ENCODE measurements at regions not wholly inside any gene's neighbourhood (a gene's known extent, or its start where the extent isn't known, plus 50 kb on each side); places are given as distances from the start of the nearest gene placed in this dataset.

- H3K4me1 ChIP-seq (ENCODE audit: control insufficient read depth in 2 of 2, insufficient read depth in 2 of 2, low read length in 2 of 2) = no peaks in the 10 kb centered on the region
- no peak overlapping the region for H3K4me3 ChIP-seq (ENCODE audit: low read length in 2 of 2)
- H3K27ac ChIP-seq (ENCODE audit: low read depth in 2 of 2, low read length in 2 of 2) = no peak overlapping the region
- no peaks in the 10 kb centered on the region for H3K9me3 ChIP-seq (ENCODE audit: control insufficient read depth in 2 of 2, low read length in 2 of 2)
- no peak overlapping the region for H3K9ac ChIP-seq (ENCODE audit: low read depth in 1 of 2, low read length in 2 of 2)
- H3K36me3 ChIP-seq (ENCODE audit: control insufficient read depth in 2 of 2, insufficient read depth in 2 of 2, low read length in 2 of 2) = no peaks in the 10 kb centered on the region
- no peaks in the 10 kb centered on the region for H3K27me3 ChIP-seq (ENCODE audit: control insufficient read depth in 2 of 2, insufficient read depth in 2 of 2, low read length in 2 of 2)
These were observed 287.6 kb upstream of the ZNF521 start for GRCh38 chr18:25639596-25639995.

DNA sequence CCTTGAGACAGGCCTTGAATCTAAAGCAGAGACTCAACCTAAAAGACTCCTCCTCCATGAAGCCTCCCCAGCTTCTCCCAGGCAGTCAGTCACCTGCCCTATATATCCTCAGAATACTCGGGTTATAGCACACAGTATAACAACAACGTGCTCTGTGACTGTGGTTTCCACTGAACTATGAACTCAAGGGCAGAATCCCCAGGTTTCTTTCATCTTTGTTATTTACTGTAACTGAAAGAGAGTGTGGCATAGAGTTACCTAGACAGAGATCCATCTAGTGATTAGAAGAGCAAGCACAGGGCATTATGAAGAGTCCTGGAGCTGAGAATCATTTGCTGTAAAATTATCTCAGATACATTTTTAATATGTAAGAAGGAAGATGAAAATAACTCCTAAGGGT, 281.6 kb upstream of the ZNF521 start:
- H3K4me1 ChIP-seq (ENCODE audit: control insufficient read depth in 2 of 2, insufficient read depth in 2 of 2, low read length in 2 of 2) = no peaks in the 10 kb centered on the region
- H3K27ac ChIP-seq (ENCODE audit: low read depth in 2 of 2, low read length in 2 of 2) = no peak overlapping the region
- H3K9ac ChIP-seq (ENCODE audit: low read depth in 1 of 2, low read length in 2 of 2) = no peak overlapping the region
- no peak overlapping the region for H3K4me3 ChIP-seq (ENCODE audit: low read length in 2 of 2)
- no peaks in the 10 kb centered on the region for H3K27me3 ChIP-seq (ENCODE audit: control insufficient read depth in 2 of 2, insufficient read depth in 2 of 2, low read length in 2 of 2)
- H3K9me3 ChIP-seq (ENCODE audit: control insufficient read depth in 2 of 2, low read length in 2 of 2) = no peaks in the 10 kb centered on the region
- H3K36me3 ChIP-seq (ENCODE audit: control insufficient read depth in 2 of 2, insufficient read depth in 2 of 2, low read length in 2 of 2) = no peaks in the 10 kb centered on the region

DNA sequence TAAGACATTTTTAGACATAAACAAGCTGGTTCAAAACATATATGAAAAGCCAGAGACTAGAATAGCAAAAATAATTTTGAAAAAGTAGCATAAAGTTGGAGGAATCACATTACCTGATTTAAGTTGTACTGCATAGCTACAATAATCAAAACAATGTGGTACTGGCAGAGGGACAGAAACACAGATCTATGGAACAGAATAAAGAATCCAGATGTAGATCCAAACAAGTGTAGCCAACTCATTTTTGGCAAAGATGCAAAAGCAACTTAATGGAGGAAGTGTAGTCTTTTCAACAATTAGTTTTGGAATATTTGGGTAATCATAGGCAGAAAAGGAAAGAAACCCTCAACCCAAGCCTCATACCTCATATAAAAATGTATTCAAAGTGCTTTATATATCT, 278.7 kb upstream of the ZNF521 start:
- Histone ChIP-seq H3K27ac (ENCODE audit: low read depth in 2 of 2, low read length in 2 of 2) (no peak overlapping the region), H3K9ac (ENCODE audit: low read depth in 1 of 2, low read length in 2 of 2) (no peak overlapping the region), H3K9me3 (ENCODE audit: control insufficient read depth in 2 of 2, low read length in 2 of 2) (peaks cover 0 to 4% of the 10 kb centered on the region in 2 donors), H3K4me3 (ENCODE audit: low read length in 2 of 2) (no peak overlapping the region), H3K4me1 (ENCODE audit: control insufficient read depth in 2 of 2, insufficient read depth in 2 of 2, low read length in 2 of 2) (no peaks in the 10 kb centered on the region), H3K27me3 (ENCODE audit: control insufficient read depth in 2 of 2, insufficient read depth in 2 of 2, low read length in 2 of 2) (no peaks in the 10 kb centered on the region), H3K36me3 (ENCODE audit: control insufficient read depth in 2 of 2, insufficient read depth in 2 of 2, low read length in 2 of 2) (no peaks in the 10 kb centered on the region)

- Histone ChIP-seq H3K27me3 (ENCODE audit: control insufficient read depth in 2 of 2, insufficient read depth in 2 of 2, low read length in 2 of 2) (no peaks in the 10 kb centered on the region), H3K9me3 (ENCODE audit: control insufficient read depth in 2 of 2, low read length in 2 of 2) (no peaks in the 10 kb centered on the region), H3K9ac (ENCODE audit: low read depth in 1 of 2, low read length in 2 of 2) (no peak overlapping the region), H3K4me1 (ENCODE audit: control insufficient read depth in 2 of 2, insufficient read depth in 2 of 2, low read length in 2 of 2) (no peaks in the 10 kb centered on the region), H3K36me3 (ENCODE audit: control insufficient read depth in 2 of 2, insufficient read depth in 2 of 2, low read length in 2 of 2) (no peaks in the 10 kb centered on the region), H3K4me3 (ENCODE audit: low read length in 2 of 2) (no peak overlapping the region), H3K27ac (ENCODE audit: low read depth in 2 of 2, low read length in 2 of 2) (no peak overlapping the region)
These were observed 269.7 kb upstream of the ZNF521 start for GRCh38 chr18:25621682-25622081.

DNA sequence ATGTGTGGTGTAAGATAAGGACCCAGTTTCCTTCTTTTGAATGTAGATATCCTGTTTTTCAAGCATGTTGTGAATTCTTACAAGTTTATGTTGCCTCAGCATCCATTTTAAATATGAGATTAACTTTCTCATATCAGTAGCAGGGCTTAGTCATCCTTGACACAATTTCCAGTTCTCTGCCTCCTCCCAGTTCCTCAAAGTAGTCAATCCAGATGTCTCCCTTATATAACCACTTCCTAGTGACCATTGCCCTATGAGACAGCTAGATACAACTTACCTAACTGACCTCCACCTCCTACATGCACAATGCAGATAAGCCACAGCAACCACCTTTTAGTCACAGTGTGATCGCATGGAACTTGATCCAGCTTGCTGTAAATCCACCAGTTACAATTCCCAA, 269.2 kb upstream of the ZNF521 start:
- Histone ChIP-seq H3K27ac (ENCODE audit: low read depth in 2 of 2, low read length in 2 of 2) (no peak overlapping the region), H3K9ac (ENCODE audit: low read depth in 1 of 2, low read length in 2 of 2) (no peak overlapping the region), H3K9me3 (ENCODE audit: control insufficient read depth in 2 of 2, low read length in 2 of 2) (no peaks in the 10 kb centered on the region), H3K36me3 (ENCODE audit: control insufficient read depth in 2 of 2, insufficient read depth in 2 of 2, low read length in 2 of 2) (no peaks in the 10 kb centered on the region), H3K4me1 (ENCODE audit: control insufficient read depth in 2 of 2, insufficient read depth in 2 of 2, low read length in 2 of 2) (no peaks in the 10 kb centered on the region), H3K4me3 (ENCODE audit: low read length in 2 of 2) (no peak overlapping the region), H3K27me3 (ENCODE audit: control insufficient read depth in 2 of 2, insufficient read depth in 2 of 2, low read length in 2 of 2) (no peaks in the 10 kb centered on the region)

- no peaks in the 10 kb centered on the region for H3K36me3 ChIP-seq (ENCODE audit: control insufficient read depth in 2 of 2, insufficient read depth in 2 of 2, low read length in 2 of 2)
- H3K27me3 ChIP-seq (ENCODE audit: control insufficient read depth in 2 of 2, insufficient read depth in 2 of 2, low read length in 2 of 2) = no peaks in the 10 kb centered on the region
- H3K9ac ChIP-seq (ENCODE audit: low read depth in 1 of 2, low read length in 2 of 2) = no peak overlapping the region
- H3K27ac ChIP-seq (ENCODE audit: low read depth in 2 of 2, low read length in 2 of 2) = no peak overlapping the region
- no peak overlapping the region for H3K4me3 ChIP-seq (ENCODE audit: low read length in 2 of 2)
- H3K4me1 ChIP-seq (ENCODE audit: control insufficient read depth in 2 of 2, insufficient read depth in 2 of 2, low read length in 2 of 2) = no peaks in the 10 kb centered on the region
- H3K9me3 ChIP-seq (ENCODE audit: control insufficient read depth in 2 of 2, low read length in 2 of 2) = no peaks in the 10 kb centered on the region
These were observed 262.2 kb upstream of the ZNF521 start for GRCh38 chr18:25614168-25614567.

GRCh38 chr18:25612466-25612865, 260.5 kb upstream of the ZNF521 start:
- H3K27me3 ChIP-seq (ENCODE audit: control insufficient read depth in 2 of 2, insufficient read depth in 2 of 2, low read length in 2 of 2) = no peaks in the 10 kb centered on the region
- no peak overlapping the region for H3K4me3 ChIP-seq (ENCODE audit: low read length in 2 of 2)
- no peak overlapping the region for H3K27ac ChIP-seq (ENCODE audit: low read depth in 2 of 2, low read length in 2 of 2)
- no peaks in the 10 kb centered on the region for H3K9me3 ChIP-seq (ENCODE audit: control insufficient read depth in 2 of 2, low read length in 2 of 2)
- H3K4me1 ChIP-seq (ENCODE audit: control insufficient read depth in 2 of 2, insufficient read depth in 2 of 2, low read length in 2 of 2) = no peaks in the 10 kb centered on the region
- no peaks in the 10 kb centered on the region for H3K36me3 ChIP-seq (ENCODE audit: control insufficient read depth in 2 of 2, insufficient read depth in 2 of 2, low read length in 2 of 2)
- H3K9ac ChIP-seq (ENCODE audit: low read depth in 1 of 2, low read length in 2 of 2) = no peak overlapping the region

DNA sequence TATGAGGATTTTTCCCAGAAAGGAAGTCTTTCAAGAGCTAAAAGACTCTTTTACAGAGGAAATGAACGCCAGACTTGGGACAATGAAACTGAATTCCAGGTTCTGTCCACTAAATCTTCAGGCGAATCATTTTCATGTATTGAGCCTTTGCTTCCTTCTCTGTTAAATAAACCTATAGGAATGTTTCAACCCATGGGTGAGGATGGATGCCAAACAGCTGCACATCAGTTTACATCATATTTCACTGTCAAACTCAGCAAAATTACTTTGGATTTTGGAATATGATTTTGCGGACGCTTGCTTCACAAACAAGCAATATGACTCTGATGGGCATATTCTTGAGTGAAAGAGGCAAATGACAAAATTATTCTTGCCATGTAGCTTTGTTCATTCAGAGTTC, 256.1 kb upstream of the ZNF521 start:
- H3K36me3 ChIP-seq (ENCODE audit: control insufficient read depth in 2 of 2, insufficient read depth in 2 of 2, low read length in 2 of 2) = no peaks in the 10 kb centered on the region
- H3K27ac ChIP-seq (ENCODE audit: low read depth in 2 of 2, low read length in 2 of 2) = no peak overlapping the region
- no peaks in the 10 kb centered on the region for H3K9me3 ChIP-seq (ENCODE audit: control insufficient read depth in 2 of 2, low read length in 2 of 2)
- H3K4me1 ChIP-seq (ENCODE audit: control insufficient read depth in 2 of 2, insufficient read depth in 2 of 2, low read length in 2 of 2) = no peaks in the 10 kb centered on the region
- H3K4me3 ChIP-seq (ENCODE audit: low read length in 2 of 2) = no peak overlapping the region
- no peak overlapping the region for H3K9ac ChIP-seq (ENCODE audit: low read depth in 1 of 2, low read length in 2 of 2)
- H3K27me3 ChIP-seq (ENCODE audit: control insufficient read depth in 2 of 2, insufficient read depth in 2 of 2, low read length in 2 of 2) = no peaks in the 10 kb centered on the region

DNA sequence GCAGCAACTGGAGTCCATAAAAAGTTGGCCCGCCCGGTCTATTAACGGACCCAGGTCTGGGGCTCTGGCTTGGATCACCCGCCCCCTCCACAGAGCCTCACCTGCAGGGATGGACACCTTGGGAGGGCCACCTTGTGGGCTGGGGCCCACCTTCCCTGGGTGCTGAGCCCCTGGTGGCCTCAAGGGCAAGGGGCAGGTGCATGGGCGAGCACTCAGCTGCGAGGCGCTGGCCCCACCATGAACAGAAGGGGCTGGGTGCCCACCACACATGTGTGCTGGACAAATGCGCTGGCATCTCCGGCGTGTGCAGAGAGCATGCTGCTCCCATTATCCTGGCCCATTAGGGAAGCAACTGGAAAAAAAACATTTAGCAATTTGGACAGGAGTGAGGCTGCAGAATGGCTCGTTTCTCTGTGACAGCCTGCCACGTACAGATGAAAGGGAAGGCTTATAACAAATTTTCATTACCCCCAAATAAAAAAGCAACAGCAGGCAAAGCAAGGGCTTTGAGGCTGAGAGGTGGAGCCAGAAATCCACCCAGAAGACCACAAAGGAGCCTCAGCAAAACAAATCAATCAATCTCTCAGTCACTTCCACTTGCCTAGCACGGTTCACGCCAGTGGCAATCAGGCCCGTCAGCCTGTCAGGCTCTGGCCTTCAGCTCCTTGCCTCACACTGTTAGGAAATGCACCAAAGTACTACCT, 253.1 kb upstream of the ZNF521 start:
- H3K27me3 ChIP-seq (ENCODE audit: control insufficient read depth in 2 of 2, insufficient read depth in 2 of 2, low read length in 2 of 2) = no peaks in the 10 kb centered on the region
- no peaks in the 10 kb centered on the region for H3K4me1 ChIP-seq (ENCODE audit: control insufficient read depth in 2 of 2, insufficient read depth in 2 of 2, low read length in 2 of 2)
- no peaks in the 10 kb centered on the region for H3K36me3 ChIP-seq (ENCODE audit: control insufficient read depth in 2 of 2, insufficient read depth in 2 of 2, low read length in 2 of 2)
- H3K9me3 ChIP-seq (ENCODE audit: control insufficient read depth in 2 of 2, low read length in 2 of 2) = no peaks in the 10 kb centered on the region
- H3K9ac ChIP-seq (ENCODE audit: low read depth in 1 of 2, low read length in 2 of 2) = no peak overlapping the region
- no peak overlapping the region for H3K4me3 ChIP-seq (ENCODE audit: low read length in 2 of 2)
- no peak overlapping the region for H3K27ac ChIP-seq (ENCODE audit: low read depth in 2 of 2, low read length in 2 of 2)

DNA sequence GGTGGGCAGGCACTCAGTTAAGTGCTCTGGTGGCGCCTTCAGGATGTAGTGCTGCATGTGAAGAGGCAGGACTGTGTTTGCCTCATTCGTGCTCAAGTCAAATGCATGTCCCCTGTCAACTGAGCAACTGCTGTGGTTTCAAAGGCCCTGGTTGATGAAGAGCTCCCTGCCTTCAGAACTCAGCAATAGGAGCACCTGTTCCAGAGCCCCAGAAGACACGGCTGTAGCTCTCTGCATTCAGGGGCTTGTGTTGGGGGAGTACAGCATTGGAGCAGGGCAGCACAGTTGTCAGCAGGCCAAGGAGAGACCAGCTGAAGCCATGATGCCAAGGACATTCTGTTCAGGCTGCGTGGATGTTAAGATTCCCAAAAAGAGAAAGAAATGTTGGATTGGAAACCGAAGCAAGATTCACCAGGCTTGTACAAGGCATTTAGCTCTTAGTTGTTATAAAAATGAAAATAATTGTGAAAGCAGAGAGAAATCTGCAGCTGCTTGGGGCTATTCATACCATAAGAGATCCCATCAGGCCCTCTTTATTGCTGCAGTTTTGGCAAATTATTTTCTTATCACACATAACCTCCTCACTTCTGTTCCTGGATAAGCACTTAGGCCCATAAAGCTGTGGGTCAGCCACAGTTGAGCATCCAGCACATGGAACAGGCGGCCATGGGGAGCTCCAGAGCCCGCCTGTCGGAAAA, 252.4 kb upstream of the ZNF521 start:
- H3K27me3 ChIP-seq (ENCODE audit: control insufficient read depth in 2 of 2, insufficient read depth in 2 of 2, low read length in 2 of 2) = no peaks in the 10 kb centered on the region
- H3K4me3 ChIP-seq (ENCODE audit: low read length in 2 of 2) = no peak overlapping the region
- no peaks in the 10 kb centered on the region for H3K4me1 ChIP-seq (ENCODE audit: control insufficient read depth in 2 of 2, insufficient read depth in 2 of 2, low read length in 2 of 2)
- no peak overlapping the region for H3K27ac ChIP-seq (ENCODE audit: low read depth in 2 of 2, low read length in 2 of 2)
- H3K36me3 ChIP-seq (ENCODE audit: control insufficient read depth in 2 of 2, insufficient read depth in 2 of 2, low read length in 2 of 2) = no peaks in the 10 kb centered on the region
- no peak overlapping the region for H3K9ac ChIP-seq (ENCODE audit: low read depth in 1 of 2, low read length in 2 of 2)
- H3K9me3 ChIP-seq (ENCODE audit: control insufficient read depth in 2 of 2, low read length in 2 of 2) = no peaks in the 10 kb centered on the region
